Myocyte (in vitro differentiated cells): ENCODE measurements at regions not wholly inside any gene's neighbourhood (a gene's known extent, or its start where the extent isn't known, plus 50 kb on each side); places are given as distances from the start of the nearest gene placed in this dataset.

Experiments used
- DNase-seq: peaks from one replicate; pipeline ENCODE4 v3.0.0-alpha.2; 2012; ENCODE audit warnings: low read depth

- DNase-seq = no peak
Measured at GRCh38 chr5:8462565-8462964, 593.6 kb downstream of the MTRR start.

GRCh38 chr5:8470489-8470888 lies 601.5 kb downstream of the MTRR start:
- DNase-seq = no peak

GRCh38 chr5:8471581-8471980 lies 602.6 kb downstream of the MTRR start:
- DNase-seq = no peak

GRCh38 chr5:8473016-8473415 lies 604.1 kb downstream of the MTRR start:
- DNase-seq = no peak

- no peak for DNase-seq
Measured at GRCh38 chr5:8473827-8474568, 605.0 kb downstream of the MTRR start.

- no peak for DNase-seq
Measured at GRCh38 chr5:8474569-8474930, 605.6 kb downstream of the MTRR start.

GRCh38 chr5:8478326-8478725 lies 609.4 kb downstream of the MTRR start:
- DNase-seq = no peak

GRCh38 chr5:8481007-8481406 lies 612.1 kb downstream of the MTRR start:
- DNase-seq = no peak

GRCh38 chr5:8491254-8491653 lies 622.3 kb downstream of the MTRR start:
- DNase-seq = no peak

- DNase-seq = no peak
Measured at GRCh38 chr5:8493176-8493575, 624.2 kb downstream of the MTRR start.

- peak; percentile 76 for DNase-seq
Measured at GRCh38 chr5:8500426-8500825, 631.5 kb downstream of the MTRR start.

GRCh38 chr5:8505196-8505595 lies 636.2 kb downstream of the MTRR start:
- DNase-seq = no peak

GRCh38 chr5:8508231-8508630 lies 639.3 kb downstream of the MTRR start:
- DNase-seq = peak; percentile 8

- DNase-seq = no peak
Measured at GRCh38 chr5:8516356-8516755, 647.4 kb downstream of the MTRR start.

- peak; percentile 9 for DNase-seq
Measured at GRCh38 chr5:8517456-8517855, 648.5 kb downstream of the MTRR start.

- DNase-seq = no peak
Measured at GRCh38 chr5:8520917-8521316, 652.0 kb downstream of the MTRR start.

- no peak for DNase-seq
Measured at GRCh38 chr5:8521991-8522390, 653.0 kb downstream of the MTRR start.

GRCh38 chr5:8522646-8523045 lies 653.7 kb downstream of the MTRR start:
- DNase-seq = no peak

- DNase-seq = no peak
Measured at GRCh38 chr5:8523501-8523900, 654.6 kb downstream of the MTRR start.

- DNase-seq = no peak
Measured at GRCh38 chr5:8525819-8526218, 656.9 kb downstream of the MTRR start.

GRCh38 chr5:8528106-8528505 lies 659.2 kb downstream of the MTRR start:
- no peak for DNase-seq

- no peak for DNase-seq
Measured at GRCh38 chr5:8538821-8539220, 669.9 kb downstream of the MTRR start.

- no peak for DNase-seq
Measured at GRCh38 chr5:8540317-8540716, 671.4 kb downstream of the MTRR start.

GRCh38 chr5:8550921-8551320 lies 682.0 kb downstream of the MTRR start:
- DNase-seq = no peak
